ENCODE measurements at regions not wholly inside any gene's neighbourhood (a gene's known extent, or its start where the extent isn't known, plus 50 kb on each side); places are given as distances from the start of the nearest gene placed in this dataset.

DNA sequence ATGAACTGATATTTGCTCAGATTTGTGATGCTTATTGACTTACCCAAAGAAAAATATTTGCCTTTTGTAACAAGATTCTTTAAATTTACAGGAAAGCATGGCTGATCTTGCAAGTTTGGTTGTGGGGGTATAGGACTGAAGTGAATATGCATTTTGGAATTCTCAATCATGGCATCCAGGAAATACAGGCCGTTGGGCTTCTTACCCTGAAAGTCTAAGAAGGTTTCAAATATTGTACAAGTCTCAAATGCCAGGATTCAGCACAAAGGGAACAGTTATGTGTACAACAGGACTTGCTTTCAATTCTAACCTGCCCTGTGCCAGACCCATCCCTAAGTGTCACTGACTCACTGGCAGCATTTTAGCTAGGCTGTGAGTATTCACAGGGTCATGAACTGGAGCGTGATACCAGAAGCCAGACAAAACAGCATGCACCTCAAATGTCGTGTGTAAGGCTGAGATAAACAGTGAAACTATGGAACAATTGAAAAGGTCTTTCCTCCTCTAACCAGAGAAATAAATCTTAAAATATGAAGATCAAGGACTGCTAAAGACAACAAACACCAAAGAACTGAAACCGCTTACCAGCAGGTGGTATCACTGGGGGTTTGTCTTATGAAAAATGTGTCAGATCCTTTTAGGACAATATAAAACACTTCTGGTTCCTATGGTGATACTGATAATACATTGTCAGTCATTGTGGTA is 168.6 kb upstream of the RGMB start:
- TF ChIP-seq EZH2 (IDR thresholded peaks at IDR 0.05; ENCODE audit: low read depth, low read length, severe bottlenecking) = no peak
- TF ChIP-seq EP300 (IDR thresholded peaks at IDR 0.05; ENCODE audit: borderline replicate concordance in 1 of 2, low read depth in 2 of 2, low read length in 2 of 2) = no peak
- no peak for TF ChIP-seq KDM5A (IDR thresholded peaks at IDR 0.05; ENCODE audit: low read length)
- TF ChIP-seq, protein P1, sequence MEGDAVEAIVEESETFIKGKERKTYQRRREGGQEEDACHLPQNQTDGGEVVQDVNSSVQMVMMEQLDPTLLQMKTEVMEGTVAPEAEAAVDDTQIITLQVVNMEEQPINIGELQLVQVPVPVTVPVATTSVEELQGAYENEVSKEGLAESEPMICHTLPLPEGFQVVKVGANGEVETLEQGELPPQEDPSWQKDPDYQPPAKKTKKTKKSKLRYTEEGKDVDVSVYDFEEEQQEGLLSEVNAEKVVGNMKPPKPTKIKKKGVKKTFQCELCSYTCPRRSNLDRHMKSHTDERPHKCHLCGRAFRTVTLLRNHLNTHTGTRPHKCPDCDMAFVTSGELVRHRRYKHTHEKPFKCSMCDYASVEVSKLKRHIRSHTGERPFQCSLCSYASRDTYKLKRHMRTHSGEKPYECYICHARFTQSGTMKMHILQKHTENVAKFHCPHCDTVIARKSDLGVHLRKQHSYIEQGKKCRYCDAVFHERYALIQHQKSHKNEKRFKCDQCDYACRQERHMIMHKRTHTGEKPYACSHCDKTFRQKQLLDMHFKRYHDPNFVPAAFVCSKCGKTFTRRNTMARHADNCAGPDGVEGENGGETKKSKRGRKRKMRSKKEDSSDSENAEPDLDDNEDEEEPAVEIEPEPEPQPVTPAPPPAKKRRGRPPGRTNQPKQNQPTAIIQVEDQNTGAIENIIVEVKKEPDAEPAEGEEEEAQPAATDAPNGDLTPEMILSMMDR (IDR thresholded peaks at IDR 0.05; ENCODE audit: control extremely low read depth in 1 of 3, insufficient read depth in 1 of 3, low read depth in 1 of 3, low read length in 3 of 3) = no peak

All from H1 (cell line).